NCI-H2171 treated with DMSO at 0.1 percent for 48 hours (cell line): ENCODE measurements at regions not wholly inside any gene's neighbourhood (a gene's known extent, or its start where the extent isn't known, plus 50 kb on each side); places are given as distances from the start of the nearest gene placed in this dataset.

Experiments used
- DNase-seq: peaks from one replicate; lab custom pipeline; 2025; lab: John Stamatoyannopoulos, UW

DNA sequence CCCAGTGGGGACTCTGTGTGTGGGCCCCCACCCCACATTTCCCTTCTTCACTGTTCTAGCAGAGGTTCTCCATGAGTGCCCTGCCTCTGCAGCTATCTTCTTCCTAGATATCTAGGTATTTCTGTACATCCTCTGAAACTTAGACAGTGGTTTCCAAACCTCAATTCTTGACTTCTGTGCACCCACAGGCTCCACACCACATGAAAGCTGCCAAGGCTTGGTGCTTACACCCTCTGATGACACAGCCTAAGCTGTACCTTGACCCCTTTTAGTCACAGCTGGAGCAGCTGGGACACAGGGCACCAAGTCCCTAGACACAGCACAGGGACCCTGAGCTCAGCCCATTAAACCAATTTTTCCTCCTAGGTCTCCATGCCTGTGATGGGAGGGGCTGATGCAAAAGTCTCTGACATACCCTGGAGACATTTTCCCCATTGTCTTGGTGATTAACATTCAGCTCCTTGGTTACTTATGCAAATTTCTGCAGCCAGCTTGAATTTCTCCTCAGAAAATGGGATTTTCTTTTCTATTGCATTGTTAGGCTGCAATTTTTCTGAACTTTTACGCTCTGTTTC is 304.5 kb downstream of the OTOL1 start:
- DNase-seq: no peak

DNA sequence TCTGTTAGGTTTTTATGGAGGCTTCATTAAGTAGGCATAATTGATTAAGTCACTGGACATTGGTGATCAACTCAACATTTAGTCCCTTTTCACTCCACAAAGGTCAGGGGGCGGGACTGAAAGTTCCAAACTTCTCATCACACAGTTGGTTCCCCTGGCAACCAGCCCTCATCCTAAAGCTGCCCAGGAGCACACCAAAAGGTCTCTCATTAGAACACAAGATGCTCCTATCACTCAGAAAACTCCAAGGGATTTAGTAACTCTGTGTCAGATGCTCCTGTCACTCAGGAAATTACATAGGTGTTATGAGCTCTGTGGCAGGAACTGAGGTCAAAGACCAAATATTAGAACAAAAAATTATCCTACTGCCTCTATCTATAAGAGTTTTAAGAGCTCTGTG is 321.5 kb downstream of the OTOL1 start:
- no peak for DNase-seq

DNA sequence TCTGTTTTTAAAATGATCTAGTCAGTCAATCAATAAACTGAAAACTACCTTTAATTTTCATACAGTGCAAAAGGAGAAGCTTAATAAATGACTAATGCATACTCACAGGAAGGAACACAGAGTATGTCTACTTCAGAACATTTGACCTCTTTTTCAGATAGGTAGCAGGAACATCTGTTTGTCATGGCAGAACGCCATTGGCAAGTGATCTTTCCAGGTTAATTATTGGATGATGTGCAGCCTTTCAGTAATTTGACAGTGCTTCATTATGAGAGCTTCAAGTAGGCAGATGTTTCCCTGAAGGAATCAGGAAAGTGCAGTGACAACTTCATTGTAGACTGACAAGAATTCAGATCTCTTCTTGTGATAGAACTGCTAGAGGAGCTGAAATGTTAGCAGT is 325.0 kb downstream of the OTOL1 start:
- DNase-seq: peak; percentile 20

DNA sequence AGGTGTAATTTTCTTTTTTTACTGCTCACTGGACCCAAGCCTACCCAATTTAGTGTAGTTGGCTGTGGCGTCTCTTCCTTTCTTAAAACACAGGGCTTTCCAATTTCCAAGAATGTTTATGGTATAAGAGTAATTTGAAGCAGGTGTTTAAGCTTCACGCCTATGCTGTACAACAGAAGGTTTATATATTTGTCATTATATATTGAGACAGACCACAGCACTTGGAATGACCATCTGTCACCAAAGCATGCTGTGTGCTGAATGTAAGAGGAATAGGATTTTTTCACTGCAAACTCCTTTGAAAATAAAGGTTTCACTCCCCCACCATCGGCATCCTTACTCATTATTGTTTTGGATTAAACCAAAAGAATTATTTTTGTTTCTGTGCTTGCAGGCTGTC is 325.7 kb downstream of the OTOL1 start:
- peak; percentile 3 for DNase-seq

DNA sequence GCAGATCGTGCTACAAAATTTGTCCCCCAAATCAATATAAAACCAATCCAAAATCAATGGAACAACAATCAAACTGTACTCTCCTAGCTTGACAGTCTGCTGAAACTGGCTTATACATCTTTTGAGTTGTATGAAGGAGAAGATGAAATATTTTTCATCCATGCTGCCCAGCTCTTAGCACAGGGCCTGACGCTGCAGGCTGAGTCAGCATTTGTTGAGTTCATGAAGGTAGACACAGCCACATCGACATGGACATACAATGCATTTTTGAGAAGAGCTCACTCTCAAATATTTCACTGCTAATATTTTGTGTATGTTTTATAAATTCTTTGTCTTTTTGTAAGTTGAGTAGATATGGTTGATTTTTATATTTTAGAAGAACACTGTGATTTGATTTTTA is 327.3 kb downstream of the OTOL1 start:
- no peak for DNase-seq

DNA sequence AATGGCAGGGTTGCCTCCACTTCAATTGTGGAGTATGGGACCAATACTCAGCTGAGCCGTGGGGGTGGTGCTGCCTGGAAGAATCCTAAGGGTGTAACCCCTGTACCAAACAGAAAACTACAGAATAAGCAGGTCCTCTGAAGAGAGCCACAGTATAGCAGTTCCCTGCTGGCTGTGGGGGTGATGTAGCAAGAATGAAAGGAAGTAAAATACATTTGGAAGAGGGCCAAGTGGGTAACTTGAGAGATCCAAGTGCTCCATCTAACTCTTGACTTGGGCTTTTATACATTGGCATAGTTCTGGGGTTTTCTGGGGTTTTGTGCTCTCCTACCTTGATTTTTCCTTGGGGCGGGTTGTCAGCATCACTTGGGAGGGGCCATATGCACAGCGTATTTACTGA is 341.4 kb downstream of the OTOL1 start:
- DNase-seq: no peak

DNA sequence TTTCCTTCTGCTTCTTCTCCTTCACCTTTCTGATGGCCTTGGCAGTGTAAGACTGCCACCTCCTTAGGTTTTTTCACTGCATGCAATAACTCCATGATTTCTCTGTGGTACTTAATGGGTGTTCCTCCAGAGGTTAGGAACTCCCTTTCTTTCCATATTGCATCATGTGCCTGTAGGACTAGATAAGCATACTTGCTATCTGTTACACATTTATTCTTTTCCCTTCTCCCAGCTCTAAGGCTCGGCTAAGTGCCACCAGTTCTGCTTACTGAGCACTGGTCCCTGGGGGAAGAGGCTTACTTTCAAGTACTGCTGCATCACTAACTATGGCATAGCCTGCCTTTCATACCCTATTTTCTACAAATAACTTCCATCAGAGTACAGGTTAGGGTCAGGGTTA is 351.8 kb downstream of the OTOL1 start:
- no peak for DNase-seq

DNA sequence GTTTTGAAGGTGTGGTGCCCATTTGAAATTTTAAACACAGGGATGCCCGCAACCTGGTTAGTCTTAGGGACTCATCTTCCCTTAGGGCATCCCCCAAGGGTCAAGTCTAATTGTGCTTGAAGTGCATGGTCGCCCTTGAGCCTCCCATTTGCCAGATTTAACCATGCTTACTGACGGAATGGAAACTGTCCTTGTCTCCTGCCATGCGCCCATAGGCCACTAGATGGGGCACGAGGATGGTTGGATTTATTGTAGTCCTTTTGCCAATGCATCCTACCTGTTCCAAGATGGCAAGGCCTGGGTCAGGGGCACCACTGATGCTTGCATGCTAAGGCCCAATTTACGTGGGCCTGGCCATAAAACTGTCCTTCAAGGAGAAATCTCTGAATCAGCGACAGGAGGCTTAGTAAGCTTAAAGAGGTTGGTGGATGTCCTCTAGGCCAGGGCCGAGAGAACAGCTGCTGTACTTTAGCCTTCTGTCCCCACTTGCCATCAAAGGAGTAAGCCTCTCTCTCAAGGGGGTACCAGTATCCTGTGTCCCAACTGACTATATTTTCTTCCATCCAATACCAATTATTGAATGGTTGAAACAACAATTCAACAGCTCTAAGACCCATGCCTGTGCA is 355.4 kb downstream of the OTOL1 start:
- DNase-seq: peak; percentile 14

DNA sequence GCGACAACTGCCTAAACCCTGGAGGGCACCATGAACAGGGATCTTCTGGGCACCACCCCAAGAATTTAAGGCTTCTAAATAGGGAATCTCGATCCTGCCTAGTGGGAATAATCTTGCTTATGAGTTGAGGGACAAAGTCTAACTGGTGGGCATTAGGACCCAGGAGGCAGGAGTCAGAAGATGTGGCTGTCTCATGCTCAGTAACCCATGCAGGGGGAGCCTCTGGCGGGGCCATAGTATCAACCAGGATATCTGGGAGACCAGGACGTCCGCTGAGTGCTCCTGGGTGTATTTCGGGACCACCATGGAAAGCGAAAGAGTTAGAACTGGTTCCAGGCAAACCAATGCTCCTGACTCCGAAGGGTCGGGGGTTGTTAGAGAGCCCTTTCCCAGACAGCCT is 356.1 kb downstream of the OTOL1 start:
- no peak for DNase-seq

DNA sequence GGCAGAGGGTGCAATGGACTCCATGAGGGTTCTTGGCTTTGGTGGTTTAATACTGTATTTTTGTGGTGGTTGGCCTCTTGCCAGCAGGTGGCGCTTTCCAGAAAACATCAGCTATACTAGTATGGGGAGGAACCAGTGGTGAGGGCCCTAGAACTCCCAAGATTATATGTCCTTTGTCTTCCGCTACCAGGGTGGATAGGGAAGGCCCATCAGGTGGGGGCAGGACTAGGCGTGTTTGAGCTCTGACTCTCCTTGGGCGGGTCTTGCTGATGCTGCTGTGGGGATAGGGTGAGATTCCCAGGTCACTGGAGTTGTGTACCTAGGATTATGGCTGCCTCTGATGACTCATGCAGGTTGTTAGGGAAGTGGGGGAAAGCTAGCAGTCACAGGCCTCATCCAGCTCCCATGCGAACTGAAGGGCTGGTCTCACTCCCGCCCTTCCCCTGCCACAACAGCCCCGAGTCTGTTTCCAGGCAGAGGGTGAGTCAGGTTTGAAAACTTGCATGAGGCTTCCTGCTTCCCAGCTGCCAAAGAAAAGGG is 357.7 kb downstream of the OTOL1 start:
- peak; percentile 2 for DNase-seq

DNA sequence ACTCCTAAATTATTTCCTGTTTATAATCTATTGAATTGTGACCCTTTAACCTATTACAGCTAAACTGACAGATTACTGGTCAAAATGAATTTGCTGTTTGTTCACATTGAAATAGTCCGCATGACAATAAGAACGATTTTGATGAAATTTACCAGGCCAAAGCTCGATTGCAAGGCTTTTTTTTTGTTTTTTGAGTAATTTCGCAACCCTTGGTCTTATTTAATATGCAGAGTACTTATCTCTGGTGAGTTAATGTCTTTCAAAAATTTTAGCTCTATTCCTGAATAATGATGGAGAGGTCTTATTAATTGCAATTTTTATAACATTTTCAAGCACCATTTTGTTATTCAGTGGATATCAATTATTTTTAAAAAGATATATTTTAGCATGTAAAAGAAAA is 362.4 kb downstream of the OTOL1 start:
- no peak for DNase-seq

DNA sequence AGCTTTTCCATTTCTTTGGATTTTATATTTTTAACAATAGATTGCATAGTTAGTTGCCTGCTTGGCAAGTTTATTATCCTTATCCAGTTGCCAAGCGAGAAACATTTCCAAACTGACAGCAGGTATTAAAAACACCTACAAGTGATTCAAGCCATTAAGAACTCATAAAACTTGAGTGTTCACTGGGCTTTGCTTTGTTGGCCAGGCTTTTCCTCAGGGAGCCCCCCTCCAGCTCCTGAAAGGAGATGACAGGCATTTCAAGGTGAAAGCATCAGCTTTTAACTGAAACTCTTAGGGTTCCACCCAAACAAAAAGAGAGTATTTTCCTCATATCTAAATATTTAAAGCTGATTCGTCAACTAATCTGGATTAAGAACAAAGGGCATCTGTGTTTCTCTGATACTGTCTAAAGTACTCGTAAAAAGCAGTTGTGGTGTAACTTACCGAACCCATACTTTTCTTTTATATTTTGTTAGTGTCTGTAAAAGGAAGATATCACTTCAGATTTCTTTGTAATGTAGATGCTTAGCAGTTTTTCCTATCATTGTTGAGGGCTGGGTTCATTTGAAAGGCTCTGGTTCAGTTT is 363.4 kb downstream of the OTOL1 start:
- no peak for DNase-seq

DNA sequence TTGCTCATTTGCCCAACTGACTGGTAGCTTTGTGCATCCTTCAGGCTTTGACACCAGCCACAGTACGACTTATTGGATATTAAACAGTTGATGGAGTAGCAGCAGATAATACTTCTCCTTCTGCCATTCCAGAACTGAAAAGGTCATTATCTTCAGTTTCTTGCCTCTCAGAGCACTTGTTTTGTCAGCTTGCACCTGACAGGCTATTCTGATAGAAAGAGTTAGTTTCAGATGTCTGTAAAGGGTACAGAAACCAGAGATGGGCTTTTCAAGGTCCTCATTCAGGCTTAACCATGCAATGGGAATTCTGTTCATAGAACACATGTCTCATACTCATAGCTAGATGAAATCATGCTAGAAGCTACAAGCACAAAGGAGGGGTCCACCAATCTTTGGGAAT is 367.2 kb downstream of the OTOL1 start:
- DNase-seq: no peak

DNA sequence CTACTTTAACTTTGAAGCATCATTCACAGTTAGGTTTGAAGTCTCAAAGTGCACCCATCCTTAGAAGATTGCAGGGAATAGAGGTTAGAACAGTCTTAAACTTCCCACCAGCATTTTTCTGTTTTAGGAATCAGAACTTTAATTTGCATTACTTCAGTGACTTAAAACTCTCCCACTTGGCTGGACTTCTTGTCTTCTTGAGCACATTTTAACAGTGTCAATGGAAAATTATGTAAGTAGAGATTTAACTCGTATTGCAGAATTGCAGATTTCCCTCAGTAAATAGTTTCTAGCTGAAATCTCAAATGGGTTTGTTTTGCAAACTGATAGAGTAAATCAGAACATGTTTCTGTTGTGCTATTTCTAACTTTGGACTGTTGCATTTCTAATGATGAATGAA is 369.6 kb downstream of the OTOL1 start:
- DNase-seq: no peak

DNA sequence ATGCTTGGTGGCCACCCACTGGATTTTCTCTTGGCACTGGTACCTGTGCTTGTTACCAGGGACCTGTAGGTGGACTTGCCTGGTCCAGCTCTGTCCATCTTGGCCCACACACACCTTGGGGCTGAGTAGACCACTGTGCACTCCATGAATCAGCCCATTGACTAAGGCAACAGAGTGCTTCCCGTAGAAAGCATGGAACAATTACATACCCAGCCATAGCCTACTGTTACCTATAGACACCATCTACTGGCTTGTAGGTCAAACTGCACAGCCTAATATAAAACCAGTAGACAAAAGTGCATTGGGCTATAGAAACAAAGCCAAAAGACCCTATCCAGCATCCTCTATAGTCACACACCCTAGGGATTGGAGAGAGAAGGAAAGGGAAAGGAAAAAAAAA is 378.9 kb downstream of the OTOL1 start:
- no peak for DNase-seq

DNA sequence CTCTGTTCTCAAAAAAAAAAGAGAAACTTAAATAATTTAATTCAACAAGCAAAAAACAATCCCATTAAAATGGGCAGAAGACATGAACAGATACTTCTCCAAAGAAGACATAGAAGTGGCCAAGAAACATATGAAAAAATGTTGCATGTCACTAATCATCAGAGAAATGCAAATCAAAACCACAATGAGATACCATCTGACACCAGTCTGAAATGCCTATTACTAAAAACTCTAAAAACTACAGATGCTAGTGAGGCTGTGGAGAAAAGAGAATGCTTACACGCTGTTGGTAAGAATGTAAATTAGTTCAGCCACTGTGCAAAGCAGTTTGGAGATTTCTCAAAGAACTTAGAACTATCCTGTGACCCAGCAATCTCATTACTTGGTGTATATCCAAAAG is 382.9 kb downstream of the OTOL1 start:
- no peak for DNase-seq

DNA sequence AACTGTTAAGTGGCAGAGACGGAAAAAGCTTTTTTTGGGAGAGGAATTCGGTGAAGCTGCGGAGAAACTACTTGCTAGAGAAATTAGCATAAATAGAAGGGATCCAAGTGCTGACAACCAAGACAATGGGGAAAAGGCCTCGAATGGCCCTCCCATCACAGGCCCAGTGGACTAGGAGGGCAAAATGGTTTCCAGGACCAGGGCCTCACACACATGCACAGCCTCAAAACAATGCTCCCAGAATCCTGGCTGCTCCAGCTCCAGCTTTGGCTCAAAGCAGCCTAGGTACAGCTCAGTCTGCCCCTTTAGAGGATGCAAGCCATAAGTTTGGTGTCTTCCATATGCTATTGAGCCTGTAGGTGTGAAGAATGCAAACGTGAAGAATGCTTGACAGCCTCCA is 388.2 kb downstream of the OTOL1 start:
- DNase-seq: no peak

DNA sequence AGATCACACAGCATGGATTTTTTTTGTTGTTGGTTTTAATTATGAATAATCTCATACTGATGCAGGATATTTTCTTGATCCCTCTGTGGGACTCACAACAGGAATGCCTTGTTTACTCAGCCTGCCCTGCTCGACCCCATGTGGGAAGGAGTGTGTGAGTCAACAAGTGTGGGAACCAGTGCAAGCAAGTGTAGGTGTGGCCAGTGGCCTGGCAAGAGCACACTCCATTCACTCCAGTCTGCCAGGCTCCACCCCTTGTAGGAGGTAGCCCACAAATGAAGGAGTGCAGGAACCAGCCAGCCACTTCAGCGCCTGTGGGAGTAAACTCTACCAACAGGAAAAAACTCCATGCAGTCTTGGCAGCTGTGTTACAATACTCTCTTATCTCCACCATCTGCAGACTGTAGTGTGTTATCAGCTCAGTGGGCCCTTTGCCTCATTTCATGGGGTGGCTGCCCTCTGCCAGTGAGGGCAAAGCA is 393.6 kb downstream of the OTOL1 start:
- DNase-seq: no peak

DNA sequence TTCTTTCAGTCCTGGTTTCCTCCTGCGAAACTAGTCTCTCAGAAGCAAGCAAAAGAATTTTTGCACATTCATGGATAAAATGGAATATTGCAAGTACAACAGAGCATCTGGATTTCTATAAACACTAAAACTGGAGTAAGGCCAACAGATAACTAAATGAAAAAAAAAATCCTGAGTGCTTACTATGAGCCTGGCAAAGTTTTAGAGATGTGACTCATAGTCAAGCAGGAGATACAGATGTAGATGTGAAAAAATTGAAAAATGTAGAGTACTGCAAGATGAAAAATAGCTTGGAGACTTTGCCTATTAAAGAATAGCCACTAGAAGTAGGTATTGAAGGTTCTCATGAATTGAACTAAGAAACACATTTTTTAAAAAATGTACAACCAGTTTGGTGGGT is 397.4 kb downstream of the OTOL1 start:
- DNase-seq: no peak

DNA sequence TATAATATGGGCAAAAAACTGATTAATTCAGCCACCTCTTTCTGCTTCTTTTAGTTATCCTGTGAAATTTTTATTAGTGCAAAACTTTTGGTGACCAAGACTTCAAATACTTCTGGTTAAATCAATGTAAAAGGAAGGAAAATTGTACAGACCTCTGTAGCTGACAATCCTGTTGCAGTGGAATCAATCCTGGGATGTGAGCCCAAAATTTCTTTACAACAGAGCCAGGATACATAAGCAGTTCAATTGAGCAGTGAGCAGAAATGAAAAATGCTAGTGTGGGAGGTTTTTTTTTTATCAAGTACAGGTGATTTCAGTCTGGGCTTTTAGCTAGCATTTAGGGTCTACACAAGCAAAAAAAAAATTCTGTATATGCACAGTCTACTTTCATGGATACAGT is 398.0 kb downstream of the OTOL1 start:
- DNase-seq: no peak

DNA sequence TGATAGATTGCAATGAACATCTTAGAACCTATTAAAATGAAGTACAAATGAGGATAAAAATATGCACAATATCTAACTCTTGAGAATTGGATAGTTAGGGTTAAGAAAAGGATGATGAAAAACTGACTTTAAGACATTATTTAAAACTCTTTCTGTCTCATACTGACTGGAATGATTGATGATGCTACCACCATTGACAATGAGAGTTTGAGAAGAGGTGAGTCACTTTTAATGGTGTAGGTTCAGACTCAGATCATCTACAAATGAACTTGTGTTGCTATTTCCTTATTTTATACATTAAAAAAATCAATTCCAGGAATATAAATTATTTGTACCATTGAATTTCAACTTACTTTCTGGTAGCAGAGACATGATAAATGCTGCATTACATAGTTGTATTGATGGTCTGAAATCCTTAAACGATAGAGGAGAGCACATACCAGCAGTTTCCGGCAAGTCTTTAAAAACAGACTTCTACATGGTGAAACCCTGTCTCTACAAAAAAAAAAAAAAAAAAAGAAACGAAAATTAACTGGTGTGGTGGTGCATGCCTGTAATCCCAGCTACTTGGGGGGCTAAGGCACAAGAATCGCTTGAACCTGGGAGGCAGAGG is 409.0 kb downstream of the OTOL1 start:
- no peak for DNase-seq

DNA sequence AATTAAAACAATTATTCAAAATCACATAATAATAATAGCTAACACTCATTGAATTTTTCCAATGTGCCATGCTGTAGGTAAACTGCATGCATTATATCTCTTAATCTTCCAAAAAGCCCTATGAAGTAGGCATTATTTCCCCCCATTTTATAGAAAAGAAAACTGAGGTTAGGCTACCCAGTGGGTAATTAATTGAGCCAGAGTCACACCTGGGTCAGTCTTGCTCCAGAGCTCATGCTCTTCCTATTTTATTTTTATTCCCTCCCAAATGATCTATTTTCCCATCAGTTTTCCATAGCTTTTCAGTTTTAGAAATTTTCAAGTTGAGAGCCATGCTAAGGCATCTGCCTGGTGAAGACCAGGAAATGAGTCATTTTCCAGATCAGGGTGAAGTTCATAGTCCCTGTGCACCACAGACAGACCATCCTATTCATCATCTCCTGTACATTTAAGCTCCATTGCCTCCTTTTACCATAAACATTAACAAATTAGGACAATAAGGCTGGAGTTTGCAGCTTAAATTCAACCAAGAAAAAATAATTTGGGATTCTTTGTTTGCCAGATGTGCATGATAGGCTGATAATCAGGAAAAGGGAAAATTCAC is 417.3 kb downstream of the OTOL1 start:
- no peak for DNase-seq
